ENCODE measurements at regions not wholly inside any gene's neighbourhood (a gene's known extent, or its start where the extent isn't known, plus 50 kb on each side); places are given as distances from the start of the nearest gene placed in this dataset.

- DNase-seq = no peak
Observed at GRCh38 chr5:161115941-161116340, 263.9 kb upstream of the ATP10B start.

- DNase-seq = no peak
Observed at GRCh38 chr5:161112371-161112770, 260.4 kb upstream of the ATP10B start.

GRCh38 chr5:161105525-161105924 lies 253.5 kb upstream of the ATP10B start:
- no peak for DNase-seq

GRCh38 chr5:161098516-161098915 lies 246.5 kb upstream of the ATP10B start:
- no peak for DNase-seq

GRCh38 chr5:161096581-161096980 lies 244.6 kb upstream of the ATP10B start:
- no peak for DNase-seq

GRCh38 chr5:161095953-161096352 lies 243.9 kb upstream of the ATP10B start:
- no peak for DNase-seq

- no peak for DNase-seq
Observed at GRCh38 chr5:161094411-161094810, 242.4 kb upstream of the ATP10B start.

GRCh38 chr5:161093100-161093499 lies 241.1 kb upstream of the ATP10B start:
- DNase-seq = no peak

- DNase-seq = no peak
Observed at GRCh38 chr5:161089569-161089968, 237.6 kb upstream of the ATP10B start.

- no peak for DNase-seq
Observed at GRCh38 chr5:161086461-161086860, 234.4 kb upstream of the ATP10B start.

GRCh38 chr5:161085056-161085455 lies 233.0 kb upstream of the ATP10B start:
- no peak for DNase-seq

GRCh38 chr5:161084115-161084514 lies 232.1 kb upstream of the ATP10B start:
- DNase-seq = no peak

GRCh38 chr5:161078793-161079192 lies 226.8 kb upstream of the ATP10B start:
- no peak for DNase-seq

GRCh38 chr5:161077936-161078545 lies 226.0 kb upstream of the ATP10B start:
- no peak for DNase-seq

GRCh38 chr5:161077496-161077895 lies 225.5 kb upstream of the ATP10B start:
- DNase-seq = no peak

- DNase-seq = no peak
Observed at GRCh38 chr5:161064781-161065180, 212.8 kb upstream of the ATP10B start.

- DNase-seq = no peak
Observed at GRCh38 chr5:161064297-161064696, 212.3 kb upstream of the ATP10B start.

GRCh38 chr5:161058781-161059180 lies 206.8 kb upstream of the ATP10B start:
- no peak for DNase-seq

- no peak for DNase-seq
Observed at GRCh38 chr5:161051920-161052500, 200.0 kb upstream of the ATP10B start.

- DNase-seq = no peak
Observed at GRCh38 chr5:161047024-161047423, 195.0 kb upstream of the ATP10B start.

GRCh38 chr5:161042862-161043261 lies 190.9 kb upstream of the ATP10B start:
- no peak for DNase-seq

GRCh38 chr5:161042443-161042842 lies 190.4 kb upstream of the ATP10B start:
- no peak for DNase-seq

GRCh38 chr5:161040818-161041217 lies 188.8 kb upstream of the ATP10B start:
- no peak for DNase-seq

GRCh38 chr5:161036296-161036695 lies 184.3 kb upstream of the ATP10B start:
- no peak for DNase-seq

GRCh38 chr5:161034451-161034850 lies 182.4 kb upstream of the ATP10B start:
- no peak for DNase-seq

Measured in RPMI8226 (cell line).